T-helper 17 cell (primary cell): ENCODE measurements at regions not wholly inside any gene's neighbourhood (a gene's known extent, or its start where the extent isn't known, plus 50 kb on each side); places are given as distances from the start of the nearest gene placed in this dataset.

Experiments used
- ATAC-seq: fragments of 150-1000 bp; cut with Tn5 transposase; 2 replicates; pipeline ENCODE4 v1.10.0; 2021; ENCODE audit warnings: mild to moderate bottlenecking, moderate library complexity
- DNase-seq, 3 donors: peaks; one replicate each; pipeline versions ENCODE4 v3.0.0 to v3.0.0-alpha.2; 2020 to 2021
- H3K9me3 ChIP-seq: one replicate; pipeline ENCODE4 v1.7.0; 2013; ENCODE audit warnings: low read length, mild to moderate bottlenecking; ENCODE audit not compliant: control insufficient read depth, poor library complexity, severe bottlenecking
- H3K27ac Mint-ChIP-seq: one replicate; pipeline ENCODE4 v1.8.0; 2022; ENCODE audit warnings: mild to moderate bottlenecking, moderate library complexity, mixed read lengths
- H3K27me3 Mint-ChIP-seq: one replicate; pipeline ENCODE4 v1.8.0; 2022; ENCODE audit warnings: mixed read lengths
- H3K36me3 Mint-ChIP-seq: one replicate; pipeline ENCODE4 v1.8.0; 2022; ENCODE audit warnings: low read depth, mixed read lengths
- H3K4me1 Mint-ChIP-seq: one replicate; pipeline ENCODE4 v1.8.0; 2022; ENCODE audit warnings: mild to moderate bottlenecking, mixed read lengths
- H3K4me3 Mint-ChIP-seq: one replicate; pipeline ENCODE4 v1.8.0; 2022; ENCODE audit warnings: mild to moderate bottlenecking, moderate library complexity, mixed read lengths

DNA sequence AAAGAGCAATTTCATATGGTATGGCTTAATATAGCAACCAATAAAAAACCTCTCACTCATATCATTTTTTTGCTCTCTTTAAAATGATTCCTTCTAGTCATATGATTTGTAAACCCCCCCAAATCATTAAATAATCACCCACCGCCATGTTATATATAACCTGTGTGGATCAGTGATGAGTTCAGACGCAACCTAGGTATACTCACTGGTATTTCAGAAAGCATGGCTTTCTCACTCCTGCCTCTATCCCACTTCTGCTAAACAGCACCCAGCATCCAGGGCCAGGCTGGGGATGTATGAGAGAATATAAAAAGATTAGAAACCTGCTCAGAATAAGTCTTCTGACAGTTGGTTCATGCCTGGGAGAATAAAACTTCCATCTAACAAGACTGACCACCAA lies 172.3 kb upstream of the PRICKLE2 start:
- ATAC-seq (no peak), DNase-seq (no peak)
- Mint-ChIP-seq H3K4me3 (no peak overlapping the region), H3K27ac (no peak overlapping the region), H3K4me1 (no peaks in the 10 kb centered on the region), H3K36me3 (no peaks in the 10 kb centered on the region), H3K27me3 (peaks cover 6% of the 10 kb centered on the region)
- no peaks in the 10 kb centered on the region for H3K9me3 ChIP-seq

DNA sequence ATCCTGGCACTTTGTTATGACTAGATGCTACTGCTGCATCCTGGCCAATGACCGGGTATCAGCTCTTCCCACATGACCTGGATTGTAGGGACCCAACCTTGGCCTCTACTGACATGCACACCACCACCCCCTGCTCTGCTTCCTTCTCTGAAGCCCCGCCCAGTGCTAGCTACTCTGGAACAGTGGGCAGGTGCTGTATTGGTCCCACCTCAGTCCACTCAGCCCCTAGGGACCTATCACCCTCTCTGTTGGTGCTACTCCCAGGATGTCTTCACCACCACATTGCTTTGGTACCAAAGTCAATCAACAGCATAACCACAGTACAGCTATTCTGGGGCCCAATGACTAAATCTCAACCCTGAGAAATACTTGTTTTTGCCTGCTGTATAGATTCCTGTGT lies 170.2 kb upstream of the PRICKLE2 start:
- H3K4me1 Mint-ChIP-seq = no peaks in the 10 kb centered on the region

DNA sequence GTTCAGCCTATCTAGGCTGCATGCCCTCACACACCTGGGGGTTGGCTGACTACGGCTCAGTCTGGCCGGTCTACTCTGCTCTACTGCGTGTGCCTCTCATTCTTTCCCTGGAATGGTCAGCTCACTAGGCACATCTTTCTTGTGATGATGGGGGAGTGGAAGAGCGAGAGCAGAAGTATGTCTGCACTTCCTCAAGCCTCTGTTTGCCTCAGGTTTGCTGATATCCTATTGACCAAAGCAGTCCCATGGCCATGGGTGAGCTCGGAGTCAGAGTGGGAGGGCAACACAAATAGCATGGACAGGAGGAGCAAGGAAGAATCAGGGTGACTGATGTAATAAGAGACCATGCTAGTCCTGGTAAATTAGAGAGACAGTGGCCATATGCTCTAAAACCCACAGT lies 167.9 kb upstream of the PRICKLE2 start:
- H3K9me3 ChIP-seq = no peaks in the 10 kb centered on the region
- ATAC-seq (no peak), DNase-seq (no peak)
- Mint-ChIP-seq H3K27ac (no peak overlapping the region), H3K4me1 (no peaks in the 10 kb centered on the region), H3K4me3 (no peak overlapping the region), H3K36me3 (no peaks in the 10 kb centered on the region), H3K27me3 (peaks cover 6% of the 10 kb centered on the region)

More for the DNA sequence above, 170.2 kb upstream of the PRICKLE2 start:
- ATAC-seq = no peak
- Mint-ChIP-seq H3K27me3 (peaks cover 6% of the 10 kb centered on the region), H3K4me3 (no peak overlapping the region), H3K27ac (no peak overlapping the region), H3K36me3 (no peaks in the 10 kb centered on the region)
- DNase-seq = no peak
- no peaks in the 10 kb centered on the region for H3K9me3 ChIP-seq

DNA sequence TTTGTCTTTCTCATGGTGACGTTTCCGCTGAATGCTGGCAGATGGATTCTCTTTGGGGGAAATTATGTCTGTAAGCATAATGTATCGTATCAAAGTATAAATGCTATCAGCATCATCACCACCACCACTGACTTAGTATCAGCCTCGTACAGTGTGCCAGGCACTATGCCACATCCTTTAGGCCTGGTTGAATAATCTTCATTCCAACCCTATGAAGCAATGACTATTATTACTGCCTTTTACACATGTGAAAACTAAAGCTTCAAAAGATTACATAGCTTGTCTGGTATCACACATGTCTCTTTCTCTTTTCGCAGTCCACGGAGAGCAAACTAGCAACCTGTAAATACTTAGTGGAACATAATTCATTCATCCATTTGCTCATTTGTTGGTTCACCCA lies 166.7 kb upstream of the PRICKLE2 start:
- DNase-seq (no peak), ATAC-seq (no peak)
- H3K4me1 Mint-ChIP-seq = no peaks in the 10 kb centered on the region
- H3K4me3 Mint-ChIP-seq = no peak overlapping the region
- no peaks in the 10 kb centered on the region for H3K9me3 ChIP-seq
- H3K27me3 Mint-ChIP-seq = peaks cover 7% of the 10 kb centered on the region
- H3K27ac Mint-ChIP-seq = no peak overlapping the region
- H3K36me3 Mint-ChIP-seq = no peaks in the 10 kb centered on the region

DNA sequence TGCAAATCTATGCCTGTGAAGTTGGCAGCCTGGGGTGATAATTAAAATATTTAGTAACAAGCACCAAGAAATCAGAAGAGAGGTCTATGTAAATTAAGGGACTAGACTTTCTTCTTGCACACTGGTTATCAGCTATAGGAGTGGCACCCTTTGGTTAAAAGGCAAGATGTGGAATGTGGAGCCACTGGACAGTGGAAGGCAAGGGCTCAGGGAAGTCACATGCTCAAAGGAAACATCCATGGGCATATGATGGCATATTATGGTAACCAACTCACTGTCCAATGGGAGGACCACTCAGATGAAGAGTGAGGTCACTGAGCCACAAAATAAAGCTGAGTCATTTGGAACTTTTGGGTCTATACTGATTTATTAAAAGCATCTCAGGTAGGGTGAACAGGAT lies 165.6 kb upstream of the PRICKLE2 start:
- no peak for ATAC-seq
- H3K36me3 Mint-ChIP-seq = no peaks in the 10 kb centered on the region
- no peak overlapping the region for H3K27ac Mint-ChIP-seq
- no peaks in the 10 kb centered on the region for H3K9me3 ChIP-seq
- H3K27me3 Mint-ChIP-seq = peaks cover 16% of the 10 kb centered on the region
- H3K4me1 Mint-ChIP-seq = no peaks in the 10 kb centered on the region
- no peak overlapping the region for H3K4me3 Mint-ChIP-seq
- DNase-seq = no peak

DNA sequence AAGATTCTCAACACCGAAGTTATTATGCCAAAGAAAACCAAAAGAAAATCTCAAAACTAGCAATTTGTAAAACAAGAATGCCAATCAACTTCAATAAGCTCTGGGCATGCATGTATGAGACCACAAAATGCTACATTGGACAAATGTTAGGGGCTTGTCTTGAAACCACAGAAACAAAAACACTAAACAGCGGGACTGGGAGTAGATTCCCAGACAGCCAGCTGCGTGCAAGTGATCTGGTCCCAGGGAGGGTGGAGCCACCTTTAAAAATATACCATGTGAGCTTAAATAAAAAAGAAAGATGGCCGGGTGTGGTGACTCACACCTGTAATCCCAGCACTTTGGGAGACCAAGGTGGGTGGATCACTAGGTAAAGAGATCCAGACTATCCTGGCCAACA lies 163.6 kb upstream of the PRICKLE2 start:
- Mint-ChIP-seq H3K27me3 (peaks cover 16% of the 10 kb centered on the region), H3K4me1 (no peaks in the 10 kb centered on the region), H3K27ac (no peak overlapping the region), H3K4me3 (no peak overlapping the region), H3K36me3 (no peaks in the 10 kb centered on the region)
- DNase-seq (no peak), ATAC-seq (no peak)
- H3K9me3 ChIP-seq = no peaks in the 10 kb centered on the region

DNA sequence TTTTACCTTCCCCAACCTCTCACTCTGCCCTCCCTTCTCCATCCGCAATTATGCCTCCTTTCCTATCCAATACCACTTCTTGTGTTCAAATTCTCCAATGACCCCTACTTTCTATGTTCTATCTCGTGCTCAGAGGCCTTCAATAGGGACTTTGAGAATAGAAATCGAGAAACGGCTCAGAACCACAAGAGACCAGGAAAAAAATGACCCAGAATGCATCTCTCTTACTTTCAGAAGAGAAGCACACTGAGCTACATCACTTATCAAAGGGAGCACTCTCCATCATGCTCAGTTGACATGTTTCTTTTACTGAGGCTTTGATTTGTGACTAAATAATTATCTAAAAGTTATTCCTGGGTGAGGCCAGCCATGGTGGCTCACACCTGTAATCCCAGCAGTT lies 162.4 kb upstream of the PRICKLE2 start:
- DNase-seq (no peak), ATAC-seq (no peak)
- no peaks in the 10 kb centered on the region for H3K9me3 ChIP-seq
- no peak overlapping the region for H3K27ac Mint-ChIP-seq
- H3K27me3 Mint-ChIP-seq = peaks cover 10% of the 10 kb centered on the region
- no peaks in the 10 kb centered on the region for H3K4me1 Mint-ChIP-seq
- no peaks in the 10 kb centered on the region for H3K36me3 Mint-ChIP-seq
- no peak overlapping the region for H3K4me3 Mint-ChIP-seq

DNA sequence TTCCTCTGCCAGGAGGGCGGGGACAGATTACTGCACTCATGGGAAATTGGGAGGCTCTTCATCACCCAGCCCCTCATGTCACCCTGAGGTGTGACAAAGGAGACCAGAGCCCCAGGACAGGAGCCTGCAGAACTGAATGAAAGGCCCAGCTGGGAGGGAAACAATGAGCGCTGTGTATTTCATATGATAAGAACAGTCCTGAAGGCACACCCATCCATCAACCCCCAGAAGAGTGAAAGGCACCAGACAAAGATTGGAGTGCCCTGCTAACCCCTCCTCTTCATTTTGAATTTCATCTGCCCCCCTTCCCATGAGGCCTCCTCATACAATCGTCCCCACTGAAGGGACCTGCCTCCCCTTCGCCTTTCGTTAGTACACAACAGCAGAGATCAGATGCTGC lies 160.0 kb upstream of the PRICKLE2 start:
- Mint-ChIP-seq H3K27ac (no peak overlapping the region), H3K4me3 (no peak overlapping the region), H3K36me3 (no peaks in the 10 kb centered on the region)

DNA sequence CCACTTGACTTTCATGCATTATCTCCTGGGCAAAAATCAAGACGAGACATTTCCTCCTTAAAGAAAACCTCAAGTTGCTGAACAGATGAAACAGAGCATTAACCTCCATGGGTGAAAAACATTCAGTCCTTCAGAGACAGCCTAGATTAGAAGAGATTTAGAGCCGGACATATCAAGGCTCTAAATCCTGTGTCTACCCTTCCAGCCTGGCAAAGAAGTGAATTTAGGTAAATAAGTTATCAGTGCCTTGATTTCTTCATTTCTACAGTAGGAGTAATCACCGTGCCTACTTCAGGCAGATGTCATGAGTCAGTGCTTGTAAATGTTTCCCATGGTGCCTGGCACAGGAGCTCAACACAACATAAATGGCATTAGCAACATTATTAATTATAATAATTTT lies 159.3 kb upstream of the PRICKLE2 start:
- no peak overlapping the region for H3K4me3 Mint-ChIP-seq
- H3K36me3 Mint-ChIP-seq = no peaks in the 10 kb centered on the region
- no peaks in the 10 kb centered on the region for H3K4me1 Mint-ChIP-seq
- DNase-seq = no peak
- ATAC-seq = no peak
- peaks cover 10% of the 10 kb centered on the region for H3K27me3 Mint-ChIP-seq
- no peak overlapping the region for H3K27ac Mint-ChIP-seq
- H3K9me3 ChIP-seq = no peaks in the 10 kb centered on the region

More for the DNA sequence above, 160.0 kb upstream of the PRICKLE2 start:
- H3K4me1 Mint-ChIP-seq = no peaks in the 10 kb centered on the region
- ATAC-seq (no peak), DNase-seq (no peak)
- H3K27me3 Mint-ChIP-seq = peaks cover 10% of the 10 kb centered on the region
- H3K9me3 ChIP-seq = no peaks in the 10 kb centered on the region

DNA sequence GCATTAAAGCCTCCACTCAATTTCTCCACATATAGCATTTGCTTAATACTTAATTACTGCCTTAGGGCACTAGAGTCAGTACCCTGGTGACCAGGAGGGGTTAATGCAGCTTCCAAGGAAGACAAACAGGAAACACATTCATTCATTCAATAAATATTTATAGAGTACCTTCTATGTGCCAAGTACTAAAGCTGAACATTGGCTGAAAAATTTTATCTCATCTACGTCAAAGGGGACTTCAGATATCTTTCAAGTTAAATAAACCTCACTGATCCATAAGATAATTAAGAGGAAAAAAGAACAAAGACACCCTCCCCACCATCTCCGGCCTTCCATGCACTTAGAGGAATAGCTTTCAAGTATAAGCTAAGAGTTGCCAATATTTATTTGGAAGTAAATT lies 156.9 kb upstream of the PRICKLE2 start:
- Mint-ChIP-seq H3K27me3 (peaks cover 10% of the 10 kb centered on the region), H3K4me3 (no peak overlapping the region)
- ATAC-seq = no peak

DNA sequence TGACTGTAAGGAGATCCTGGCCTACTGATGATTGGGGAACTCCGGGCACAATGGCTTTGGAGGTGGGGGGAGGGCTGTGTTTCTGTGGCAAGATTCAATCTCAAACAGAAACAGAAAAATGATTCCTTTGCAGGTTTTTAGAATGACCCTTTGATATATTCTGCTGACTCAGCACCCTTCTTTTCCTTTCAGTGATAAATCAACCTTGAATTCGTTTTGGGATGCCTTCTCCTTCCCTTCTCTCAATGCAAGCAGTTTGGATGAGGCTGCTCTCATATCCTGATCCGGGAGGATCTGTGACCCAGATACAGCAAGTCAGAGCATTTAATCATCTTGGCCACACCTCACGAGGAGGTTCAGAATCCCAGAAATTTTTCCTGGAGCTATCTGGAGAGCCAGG lies 156.1 kb upstream of the PRICKLE2 start:
- H3K4me3 Mint-ChIP-seq = no peak overlapping the region
- no peak for ATAC-seq
- H3K36me3 Mint-ChIP-seq = no peaks in the 10 kb centered on the region
- no peak for DNase-seq
- no peaks in the 10 kb centered on the region for H3K9me3 ChIP-seq
- no peak overlapping the region for H3K27ac Mint-ChIP-seq
- peaks cover 2% of the 10 kb centered on the region for H3K27me3 Mint-ChIP-seq
- H3K4me1 Mint-ChIP-seq = no peaks in the 10 kb centered on the region

More for the DNA sequence above, 156.9 kb upstream of the PRICKLE2 start:
- no peaks in the 10 kb centered on the region for H3K9me3 ChIP-seq
- H3K36me3 Mint-ChIP-seq = no peaks in the 10 kb centered on the region
- no peak overlapping the region for H3K27ac Mint-ChIP-seq
- no peaks in the 10 kb centered on the region for H3K4me1 Mint-ChIP-seq
- no peak for DNase-seq

DNA sequence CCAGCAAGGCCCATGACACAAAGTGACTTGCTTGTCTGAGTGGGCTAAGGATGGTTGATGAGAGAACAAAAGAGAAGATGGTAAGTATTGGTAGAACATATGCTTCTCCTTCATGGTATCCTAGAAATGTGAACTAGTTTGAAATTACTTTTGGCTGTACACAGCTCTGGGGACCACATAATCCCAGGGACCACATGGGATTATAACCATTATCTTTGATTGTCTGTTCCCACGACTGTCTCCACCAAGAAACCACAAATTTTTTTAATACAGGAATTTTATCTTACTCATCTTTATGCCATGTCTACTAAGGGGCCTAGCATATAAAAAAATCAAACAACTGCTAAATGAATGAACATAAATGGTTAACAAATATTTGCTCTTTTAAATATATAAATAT lies 155.3 kb upstream of the PRICKLE2 start:
- Mint-ChIP-seq H3K27me3 (no peaks in the 10 kb centered on the region), H3K4me3 (no peak overlapping the region), H3K36me3 (no peaks in the 10 kb centered on the region), H3K4me1 (no peaks in the 10 kb centered on the region), H3K27ac (no peak overlapping the region)
- DNase-seq = no peak
- no peaks in the 10 kb centered on the region for H3K9me3 ChIP-seq
- ATAC-seq = no peak

DNA sequence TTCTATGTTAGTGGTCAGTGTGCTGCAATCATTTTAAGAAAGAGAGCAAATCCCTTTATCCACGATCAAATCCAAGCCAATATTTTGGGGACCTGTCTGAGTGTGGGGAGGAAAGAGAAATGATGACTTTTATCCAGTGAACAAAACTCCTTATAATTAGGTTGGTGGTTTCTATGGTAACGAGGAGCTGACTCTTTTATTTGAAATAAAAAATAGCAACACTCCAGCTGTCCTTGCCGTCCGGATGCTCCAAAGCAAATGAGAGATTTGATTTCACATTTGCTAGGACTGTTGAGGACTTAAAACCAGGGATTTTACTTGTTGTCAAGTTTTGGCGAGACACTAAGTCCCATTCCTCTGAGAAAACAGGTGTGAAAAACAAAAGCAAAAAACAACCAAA lies 154.0 kb upstream of the PRICKLE2 start:
- ATAC-seq (no peak), DNase-seq (no peak)
- no peaks in the 10 kb centered on the region for H3K9me3 ChIP-seq
- Mint-ChIP-seq H3K4me1 (no peaks in the 10 kb centered on the region), H3K27me3 (no peaks in the 10 kb centered on the region), H3K36me3 (no peaks in the 10 kb centered on the region), H3K4me3 (no peak overlapping the region), H3K27ac (no peak overlapping the region)

DNA sequence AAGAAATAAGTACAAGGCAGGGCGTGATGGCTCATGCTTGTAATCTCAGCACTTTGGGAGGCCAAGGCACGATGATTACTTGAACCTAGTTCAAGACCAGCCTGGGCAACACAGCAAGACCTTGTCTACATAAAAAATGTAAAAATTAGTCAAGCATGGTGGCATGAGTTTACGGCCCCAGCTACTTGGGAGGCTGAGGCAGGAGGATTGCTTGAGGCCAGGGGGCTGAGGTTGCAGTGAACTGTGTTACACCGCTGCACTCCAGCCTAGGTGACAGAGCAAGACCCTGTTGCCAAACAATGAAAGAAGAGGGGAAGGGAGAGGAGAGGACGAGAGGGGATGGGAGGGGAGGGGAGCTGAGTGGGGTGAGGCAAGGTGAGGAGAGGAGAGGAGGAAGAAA lies 152.7 kb upstream of the PRICKLE2 start:
- ATAC-seq (no peak), DNase-seq (no peak)
- H3K4me1 Mint-ChIP-seq = no peaks in the 10 kb centered on the region
- H3K27me3 Mint-ChIP-seq = no peaks in the 10 kb centered on the region
- no peaks in the 10 kb centered on the region for H3K9me3 ChIP-seq
- H3K27ac Mint-ChIP-seq = no peak overlapping the region
- H3K36me3 Mint-ChIP-seq = no peaks in the 10 kb centered on the region
- H3K4me3 Mint-ChIP-seq = no peak overlapping the region

DNA sequence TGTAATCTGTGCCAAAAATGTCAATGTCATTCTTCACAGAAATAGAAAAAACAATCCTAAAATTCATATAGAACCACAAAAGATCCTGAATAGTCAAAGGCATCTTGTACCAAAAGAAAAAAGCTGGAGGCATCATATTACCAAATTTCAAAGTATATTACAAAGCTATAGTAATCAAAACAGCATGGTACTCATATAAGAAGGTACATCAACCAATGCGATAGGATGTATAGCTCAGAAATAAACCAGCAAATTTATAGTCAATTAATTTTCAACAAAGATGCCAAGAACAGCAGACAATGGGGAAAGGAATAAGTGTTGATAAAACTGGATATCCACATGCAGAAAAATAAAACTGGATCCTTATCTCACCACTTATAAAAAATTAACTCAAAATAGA lies 150.5 kb upstream of the PRICKLE2 start:
- DNase-seq (no peak), ATAC-seq (no peak)
- H3K36me3 Mint-ChIP-seq = no peaks in the 10 kb centered on the region
- H3K9me3 ChIP-seq = no peaks in the 10 kb centered on the region
- no peak overlapping the region for H3K27ac Mint-ChIP-seq
- no peak overlapping the region for H3K4me3 Mint-ChIP-seq
- H3K4me1 Mint-ChIP-seq = no peaks in the 10 kb centered on the region
- peaks cover 2% of the 10 kb centered on the region for H3K27me3 Mint-ChIP-seq
